ENCODE measurements at regions not wholly inside any gene's neighbourhood (a gene's known extent, or its start where the extent isn't known, plus 50 kb on each side); places are given as distances from the start of the nearest gene placed in this dataset.

- H3K27me3 Mint-ChIP-seq = no peaks in the 10 kb centered on the region
- no peak overlapping the region for H3K4me3 Mint-ChIP-seq
- H3K4me1 Mint-ChIP-seq = no peaks in the 10 kb centered on the region
- CTCF ChIA-PET = no interaction called here
- no peaks in the 10 kb centered on the region for H3K36me3 Mint-ChIP-seq
- H3K9me3 Mint-ChIP-seq = peaks cover 7% of the 10 kb centered on the region
- no peak overlapping the region for H3K27ac Mint-ChIP-seq
- DNase-seq = no peak
Measured at GRCh38 chr5:12805165-12805698, 901.0 kb upstream of the CTNND2 start.

DNA sequence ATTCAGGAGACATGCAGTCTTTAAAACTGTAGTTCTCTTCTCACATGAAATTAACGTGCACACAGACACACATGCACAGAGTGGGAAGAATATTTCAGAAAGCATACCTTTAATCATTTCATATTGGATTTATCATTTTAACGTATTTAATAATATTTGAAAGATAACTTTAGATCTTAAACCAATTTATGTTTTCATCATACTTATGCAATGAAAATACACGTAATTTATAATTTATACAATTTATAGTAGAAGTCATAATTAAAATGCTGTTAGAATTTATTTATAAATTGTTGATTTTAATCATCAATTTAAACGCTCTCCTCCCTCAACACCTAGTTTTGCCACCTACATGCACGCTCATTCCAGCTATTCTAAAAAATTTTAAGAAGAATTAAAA, 894.9 kb upstream of the CTNND2 start:
- Mint-ChIP-seq H3K27ac (no peak overlapping the region), H3K4me3 (no peak overlapping the region), H3K27me3 (no peaks in the 10 kb centered on the region), H3K36me3 (no peaks in the 10 kb centered on the region), H3K9me3 (peaks cover 26% of the 10 kb centered on the region), H3K4me1 (no peaks in the 10 kb centered on the region)
- DNase-seq = no peak
- CTCF ChIA-PET = no interaction called here

DNA sequence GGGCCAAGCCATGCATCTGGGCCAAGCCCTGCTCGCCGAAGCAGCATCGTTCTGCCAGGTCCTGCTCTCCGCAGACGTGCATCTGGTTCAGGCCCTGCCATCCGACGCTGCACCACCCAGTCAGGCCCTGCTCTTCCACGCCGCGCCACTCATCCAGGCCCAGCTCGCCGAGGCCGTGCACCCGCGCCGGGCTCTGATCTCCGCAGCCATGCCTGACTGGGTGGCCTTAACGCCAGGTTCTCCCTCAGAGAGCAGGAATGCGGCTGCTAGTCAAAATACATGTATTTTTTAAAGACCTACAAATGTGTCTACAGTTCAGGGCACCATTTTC, 891.1 kb upstream of the CTNND2 start:
- no peaks in the 10 kb centered on the region for H3K27me3 Mint-ChIP-seq
- DNase-seq = no peak
- H3K9me3 Mint-ChIP-seq = peaks cover 30% of the 10 kb centered on the region
- CTCF ChIA-PET = no interaction called here
- no peaks in the 10 kb centered on the region for H3K36me3 Mint-ChIP-seq
- H3K4me3 Mint-ChIP-seq = no peak overlapping the region
- H3K4me1 Mint-ChIP-seq = no peaks in the 10 kb centered on the region
- H3K27ac Mint-ChIP-seq = no peak overlapping the region

DNA sequence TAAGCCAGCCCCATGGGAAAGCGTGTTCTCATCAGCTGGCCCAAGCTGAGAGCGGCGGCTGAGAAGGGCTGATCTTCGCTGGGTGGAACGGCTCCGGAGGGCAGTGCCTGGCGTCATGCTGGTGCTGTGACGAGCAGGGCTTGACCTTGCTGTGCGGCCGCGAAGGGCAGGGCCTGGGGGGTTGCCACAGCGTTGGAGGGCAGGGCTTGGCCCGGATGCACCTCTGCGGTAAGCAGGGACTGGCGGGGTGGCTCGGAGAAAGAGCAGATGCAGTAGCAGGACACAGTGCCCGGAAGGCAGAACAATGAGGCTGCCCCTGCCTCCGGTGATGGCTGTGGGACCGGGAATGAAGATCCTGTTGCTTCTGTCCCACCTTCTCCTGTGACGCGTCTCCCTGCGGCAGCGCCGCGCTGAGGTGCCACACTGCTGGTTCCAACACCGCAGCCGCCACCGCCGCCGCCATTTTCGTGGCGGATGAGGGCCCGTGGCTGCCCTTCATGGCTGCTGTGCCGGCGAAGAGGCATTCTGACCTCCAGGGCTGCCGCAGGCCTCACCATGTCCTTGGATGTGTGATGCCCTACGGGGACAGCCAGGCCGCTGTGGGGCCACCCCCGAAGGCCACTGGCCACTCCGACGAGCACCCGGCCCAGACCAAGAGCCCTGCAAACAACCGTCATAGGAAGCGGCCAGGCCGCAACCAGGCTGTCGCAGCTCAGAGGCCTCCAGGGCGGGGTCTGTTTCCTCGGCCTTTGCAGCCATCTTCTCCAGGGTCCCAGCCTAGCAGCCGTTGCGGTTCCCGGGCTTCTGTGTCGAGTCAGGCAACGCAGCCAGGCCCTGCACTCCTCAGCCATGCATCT, 890.5 kb upstream of the CTNND2 start:
- Mint-ChIP-seq H3K36me3 (no peaks in the 10 kb centered on the region), H3K27ac (no peak overlapping the region)

GRCh38 chr5:12793373-12793772, 889.1 kb upstream of the CTNND2 start:
- CTCF ChIA-PET = no interaction called here
- Mint-ChIP-seq H3K36me3 (no peaks in the 10 kb centered on the region), H3K4me1 (no peaks in the 10 kb centered on the region), H3K4me3 (no peak overlapping the region), H3K9me3 (peaks cover 38% of the 10 kb centered on the region), H3K27ac (no peak overlapping the region), H3K27me3 (no peaks in the 10 kb centered on the region)
- DNase-seq = no peak

More for the DNA sequence above, 890.5 kb upstream of the CTNND2 start:
- no peak overlapping the region for H3K4me3 Mint-ChIP-seq
- DNase-seq = no peak
- peaks cover 32% of the 10 kb centered on the region for H3K9me3 Mint-ChIP-seq
- H3K27me3 Mint-ChIP-seq = no peaks in the 10 kb centered on the region
- CTCF ChIA-PET = no interaction called here
- H3K4me1 Mint-ChIP-seq = no peaks in the 10 kb centered on the region

- no peak for DNase-seq
- H3K4me3 Mint-ChIP-seq = no peak overlapping the region
- H3K27ac Mint-ChIP-seq = no peak overlapping the region
- H3K36me3 Mint-ChIP-seq = no peaks in the 10 kb centered on the region
- H3K4me1 Mint-ChIP-seq = no peaks in the 10 kb centered on the region
- H3K27me3 Mint-ChIP-seq = no peaks in the 10 kb centered on the region
- H3K9me3 Mint-ChIP-seq = peaks cover 7% of the 10 kb centered on the region
- CTCF ChIA-PET = no interaction called here
Measured at GRCh38 chr5:12780536-12780935, 876.3 kb upstream of the CTNND2 start.

GRCh38 chr5:12777342-12777741, 873.1 kb upstream of the CTNND2 start:
- Mint-ChIP-seq H3K27ac (no peak overlapping the region), H3K4me3 (no peak overlapping the region), H3K9me3 (peaks cover 5% of the 10 kb centered on the region), H3K4me1 (no peaks in the 10 kb centered on the region), H3K36me3 (no peaks in the 10 kb centered on the region), H3K27me3 (no peaks in the 10 kb centered on the region)
- DNase-seq = no peak
- CTCF ChIA-PET = no interaction called here

- H3K4me1 Mint-ChIP-seq = no peaks in the 10 kb centered on the region
- H3K4me3 Mint-ChIP-seq = no peak overlapping the region
- H3K27me3 Mint-ChIP-seq = no peaks in the 10 kb centered on the region
- no peak for DNase-seq
- peaks cover 11% of the 10 kb centered on the region for H3K9me3 Mint-ChIP-seq
- no peak overlapping the region for H3K27ac Mint-ChIP-seq
- CTCF ChIA-PET = no interaction called here
- no peaks in the 10 kb centered on the region for H3K36me3 Mint-ChIP-seq
Measured at GRCh38 chr5:12772276-12772675, 868.0 kb upstream of the CTNND2 start.

- DNase-seq = no peak
- Mint-ChIP-seq H3K9me3 (peaks cover 8% of the 10 kb centered on the region), H3K4me1 (no peaks in the 10 kb centered on the region), H3K36me3 (no peaks in the 10 kb centered on the region), H3K27me3 (no peaks in the 10 kb centered on the region), H3K4me3 (no peak overlapping the region), H3K27ac (no peak overlapping the region)
- CTCF ChIA-PET = no interaction called here
Measured at GRCh38 chr5:12759377-12759776, 855.1 kb upstream of the CTNND2 start.

GRCh38 chr5:12757035-12757434, 852.8 kb upstream of the CTNND2 start:
- Mint-ChIP-seq H3K27me3 (no peaks in the 10 kb centered on the region), H3K4me1 (no peaks in the 10 kb centered on the region), H3K9me3 (peaks cover 5% of the 10 kb centered on the region), H3K36me3 (no peaks in the 10 kb centered on the region), H3K4me3 (no peak overlapping the region), H3K27ac (no peak overlapping the region)
- CTCF ChIA-PET = no interaction called here
- DNase-seq = no peak

DNA sequence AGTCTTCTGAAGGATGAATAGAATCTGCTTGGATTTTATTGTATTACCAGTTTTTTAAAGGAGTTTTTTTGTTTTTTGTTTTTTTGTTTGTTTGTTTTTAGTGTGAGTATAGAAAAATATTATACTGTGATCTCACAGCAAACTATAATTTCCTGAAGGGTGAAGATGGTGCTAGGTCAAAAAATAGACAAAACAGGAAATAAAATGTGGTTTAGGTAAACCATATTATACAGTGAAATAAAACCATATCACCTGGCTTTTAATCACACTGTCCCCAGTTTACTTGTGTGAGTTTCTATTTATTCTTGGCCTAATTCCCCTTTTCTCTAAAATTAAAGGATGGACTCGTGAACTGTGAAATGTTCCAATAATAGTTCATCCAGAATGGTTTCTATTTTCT, 841.3 kb upstream of the CTNND2 start:
- CTCF ChIA-PET = no interaction called here
- no peaks in the 10 kb centered on the region for H3K36me3 Mint-ChIP-seq
- H3K27me3 Mint-ChIP-seq = no peaks in the 10 kb centered on the region
- peaks cover 14% of the 10 kb centered on the region for H3K9me3 Mint-ChIP-seq
- no peak overlapping the region for H3K4me3 Mint-ChIP-seq
- DNase-seq = no peak
- H3K27ac Mint-ChIP-seq = no peak overlapping the region
- no peaks in the 10 kb centered on the region for H3K4me1 Mint-ChIP-seq

DNA sequence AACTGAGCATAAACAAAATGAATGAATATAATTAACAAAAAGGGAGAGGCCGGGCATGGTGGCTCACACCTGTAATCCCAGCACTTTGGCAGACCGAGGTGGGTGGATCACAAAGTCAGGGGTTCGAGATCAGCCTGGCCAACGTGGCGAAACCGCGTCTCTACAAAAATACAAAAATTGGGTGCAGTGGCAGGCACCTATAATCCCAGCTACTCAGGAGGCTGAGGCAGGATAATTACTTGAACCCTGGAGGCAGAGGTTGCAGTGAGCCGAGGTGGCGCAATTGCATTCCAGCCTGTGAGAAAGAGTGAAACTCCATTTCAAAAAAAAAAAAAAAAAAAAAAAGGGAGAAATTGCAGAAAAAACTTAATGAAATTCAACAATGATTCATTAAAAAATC, 839.3 kb upstream of the CTNND2 start:
- no peak for DNase-seq
- Mint-ChIP-seq H3K4me1 (no peaks in the 10 kb centered on the region), H3K27me3 (no peaks in the 10 kb centered on the region), H3K27ac (no peak overlapping the region), H3K4me3 (no peak overlapping the region), H3K36me3 (no peaks in the 10 kb centered on the region), H3K9me3 (peaks cover 14% of the 10 kb centered on the region)
- CTCF ChIA-PET = no interaction called here

DNA sequence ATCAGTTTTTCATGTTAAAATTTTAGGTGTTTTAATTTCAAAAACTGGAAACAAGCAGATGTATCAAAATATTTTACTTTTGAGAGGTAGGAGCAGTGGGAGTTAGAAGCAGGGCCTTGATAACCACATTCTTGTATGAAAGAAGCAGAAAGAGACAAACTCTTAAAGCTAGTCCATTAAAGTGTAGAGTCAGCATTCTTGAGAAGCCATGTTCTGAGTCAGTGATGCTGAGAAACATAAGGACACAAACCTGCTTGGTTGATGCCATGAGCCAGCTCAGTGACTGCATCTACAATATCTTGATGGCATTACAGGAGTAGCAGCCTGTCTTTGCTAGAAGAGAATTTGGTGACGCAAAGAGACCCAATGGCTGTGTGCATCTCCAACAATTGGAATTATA, 826.1 kb upstream of the CTNND2 start:
- Mint-ChIP-seq H3K27me3 (no peaks in the 10 kb centered on the region), H3K4me3 (no peak overlapping the region), H3K9me3 (peaks cover 33% of the 10 kb centered on the region), H3K4me1 (no peaks in the 10 kb centered on the region), H3K27ac (no peak overlapping the region), H3K36me3 (no peaks in the 10 kb centered on the region)
- CTCF ChIA-PET = no interaction called here
- no peak for DNase-seq

GRCh38 chr5:12716664-12717063, 812.4 kb upstream of the CTNND2 start:
- H3K4me1 Mint-ChIP-seq = no peaks in the 10 kb centered on the region
- H3K27ac Mint-ChIP-seq = no peak overlapping the region
- H3K27me3 Mint-ChIP-seq = no peaks in the 10 kb centered on the region
- no peak for DNase-seq
- no peaks in the 10 kb centered on the region for H3K36me3 Mint-ChIP-seq
- H3K9me3 Mint-ChIP-seq = peaks cover 10% of the 10 kb centered on the region
- no peak overlapping the region for H3K4me3 Mint-ChIP-seq
- CTCF ChIA-PET = no interaction called here

DNA sequence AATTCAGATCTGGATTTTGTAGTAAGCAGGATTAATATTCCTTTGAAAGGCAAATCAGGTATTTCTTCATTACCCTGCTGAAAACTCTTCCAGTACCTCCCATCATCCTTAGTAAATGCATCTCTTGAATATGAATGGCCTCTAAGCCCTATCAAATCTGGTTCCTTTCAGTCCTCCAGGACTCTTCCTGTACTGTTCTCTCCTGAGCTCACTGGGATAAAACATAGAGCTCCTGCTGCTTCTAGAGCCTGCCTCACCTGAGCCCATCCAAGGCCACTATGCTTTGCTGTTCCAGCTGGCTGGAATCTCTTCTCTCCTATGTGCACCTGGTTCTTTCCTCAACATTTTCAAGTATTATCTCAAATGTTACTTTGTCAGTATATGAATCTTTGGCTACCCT, 803.3 kb upstream of the CTNND2 start:
- Mint-ChIP-seq H3K27ac (no peak overlapping the region), H3K4me1 (no peaks in the 10 kb centered on the region), H3K4me3 (no peak overlapping the region), H3K27me3 (no peaks in the 10 kb centered on the region), H3K36me3 (no peaks in the 10 kb centered on the region), H3K9me3 (peaks cover 5% of the 10 kb centered on the region)
- CTCF ChIA-PET = no interaction called here
- DNase-seq = no peak
